Inferior parietal cortex (tissue), 1 donor: ENCODE measurements at regions not wholly inside any gene's neighbourhood (a gene's known extent, or its start where the extent isn't known, plus 50 kb on each side); places are given as distances from the start of the nearest gene placed in this dataset.

Experiments
- DNase-seq: peaks from one replicate; pipeline ENCODE4 v3.0.0-alpha.2; 2016; ENCODE audit errors: extremely low spot score

DNA sequence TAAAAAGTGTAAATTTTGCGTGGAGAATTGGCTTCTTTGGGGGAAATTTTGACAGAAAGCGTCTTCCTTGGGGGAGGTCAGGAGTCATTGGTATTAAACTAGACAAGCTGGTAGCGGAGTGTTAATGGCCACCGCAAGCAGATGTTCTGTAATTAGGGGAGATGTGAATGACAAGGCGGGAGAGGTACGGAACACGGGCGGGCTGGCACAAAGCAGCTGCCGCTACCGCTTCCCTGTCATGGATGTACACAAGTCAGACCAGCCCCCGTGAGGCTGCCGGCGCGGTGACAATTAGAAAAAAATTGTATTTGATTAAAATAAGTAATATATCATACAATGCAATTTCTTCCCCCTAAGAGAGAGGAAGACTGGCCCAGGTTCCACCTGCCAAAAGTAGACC, 501.6 kb downstream of the VRK1 start:
- DNase-seq = no peak

DNA sequence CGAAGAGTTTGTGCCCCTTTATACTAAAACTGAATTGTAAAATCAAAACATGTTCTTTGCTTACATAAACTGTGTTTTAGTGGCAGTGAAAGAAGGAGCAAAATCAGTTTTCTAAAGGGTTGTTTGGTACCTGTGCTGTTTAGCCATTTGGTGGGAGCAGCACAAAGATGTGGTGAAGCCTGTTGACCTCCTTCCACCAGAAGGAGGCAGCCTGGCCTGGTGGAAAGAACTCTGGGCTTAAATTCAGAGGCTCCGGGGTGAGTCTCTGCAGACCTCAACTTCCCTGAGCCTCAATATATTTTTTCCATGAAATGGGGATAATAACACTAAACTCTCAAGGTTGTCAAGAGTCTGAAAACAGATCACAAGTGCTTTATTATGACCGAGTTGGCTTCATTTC, 502.5 kb downstream of the VRK1 start:
- no peak for DNase-seq

DNA sequence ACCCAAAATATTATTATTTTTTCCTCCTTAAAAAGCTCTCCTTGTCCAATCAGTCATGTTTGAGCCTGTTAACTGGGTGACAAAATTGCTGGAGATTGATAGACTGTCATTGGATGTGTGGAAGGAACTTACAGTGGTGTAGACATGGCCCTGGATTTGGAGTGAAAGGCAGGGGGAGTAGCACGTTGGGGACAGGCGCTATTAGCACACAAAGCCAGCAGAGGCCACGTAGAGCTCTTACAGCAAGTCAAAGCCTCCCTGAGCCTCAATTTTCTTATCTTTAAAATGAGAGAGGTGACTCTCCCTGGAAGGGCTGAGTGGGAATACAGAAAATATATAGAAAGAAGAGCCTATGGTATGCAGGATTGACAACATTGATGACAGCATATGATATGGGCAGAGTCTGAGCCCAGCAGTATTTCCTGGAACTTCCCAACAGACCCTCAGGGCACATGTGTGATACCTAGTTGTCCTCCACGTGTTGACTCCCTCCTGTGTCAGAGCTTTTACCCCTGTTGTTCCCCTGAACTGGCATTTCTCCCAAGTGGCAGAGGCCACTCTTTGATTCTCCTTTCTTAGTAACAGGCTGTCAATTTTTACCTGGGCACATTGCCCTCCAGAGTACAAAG, 504.9 kb downstream of the VRK1 start:
- no peak for DNase-seq

DNA sequence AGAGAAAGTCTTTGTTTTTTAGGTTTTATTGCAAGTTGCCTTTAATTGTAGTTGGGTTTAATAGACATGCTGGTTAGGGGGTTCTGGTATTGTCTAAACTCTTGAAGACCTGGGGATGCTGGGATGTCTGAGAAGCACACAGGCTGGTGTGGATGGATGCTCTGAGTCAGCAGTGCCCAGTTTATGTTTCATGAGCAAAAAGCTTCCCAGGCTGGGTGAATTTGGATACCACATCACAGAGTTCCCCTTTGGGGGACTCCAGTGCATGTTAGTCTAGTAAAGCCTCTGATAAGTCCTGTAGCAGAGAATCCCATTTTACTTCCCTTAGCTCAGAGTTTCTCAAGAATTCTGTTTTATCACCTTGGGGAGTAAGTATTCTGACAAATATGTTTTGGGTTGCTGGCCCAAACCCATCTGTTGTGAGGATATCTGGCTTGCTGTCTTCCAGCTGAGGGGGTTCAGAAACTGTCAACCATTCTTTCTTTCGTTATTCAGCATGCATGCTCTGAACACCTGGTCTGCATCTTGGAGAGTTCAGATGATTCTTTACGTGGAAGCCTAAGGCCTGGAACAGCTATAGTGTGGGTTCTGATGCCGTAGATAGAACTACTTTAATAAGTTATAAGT, 509.1 kb downstream of the VRK1 start:
- no peak for DNase-seq

DNA sequence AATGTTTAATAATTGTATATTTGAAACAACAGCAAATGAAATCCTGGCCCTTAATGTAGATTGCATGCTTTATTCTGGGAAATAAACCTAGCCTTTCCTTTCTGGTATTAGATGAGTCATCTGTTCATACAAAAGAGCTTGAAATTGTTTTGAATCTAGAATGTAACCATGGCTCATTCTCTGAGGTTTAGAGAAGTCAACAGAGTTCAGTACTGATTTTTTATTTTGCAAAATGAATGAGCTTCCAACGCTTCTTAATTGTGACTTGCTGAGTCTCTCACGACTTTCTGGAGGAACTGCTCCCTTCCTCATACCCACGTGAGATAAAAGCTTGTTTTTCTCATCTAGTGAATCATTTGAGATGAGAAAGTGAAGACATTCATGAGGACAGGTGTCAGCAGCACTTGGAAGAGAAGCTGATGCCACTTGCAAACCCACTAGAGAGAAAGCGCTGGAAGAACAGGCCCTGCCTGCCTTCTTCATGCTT, 509.6 kb downstream of the VRK1 start:
- no peak for DNase-seq

DNA sequence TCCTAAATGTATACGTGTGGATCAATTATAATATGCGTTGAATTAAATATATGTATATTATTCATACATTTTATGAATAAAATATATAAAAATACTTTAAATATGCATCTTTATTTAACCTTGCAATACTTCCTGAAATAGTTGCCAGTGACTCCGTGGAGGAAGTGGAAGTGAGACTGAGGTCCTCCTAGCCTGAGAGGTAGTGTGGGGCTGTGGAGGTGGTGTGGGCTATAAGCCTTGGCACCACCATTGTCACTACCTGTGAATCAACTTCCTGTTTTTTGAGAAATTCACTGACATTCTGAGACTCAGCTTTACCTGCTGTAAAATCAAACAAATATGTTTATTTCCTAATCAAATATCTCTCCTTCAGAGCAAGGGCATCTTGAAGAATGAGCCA, 514.2 kb downstream of the VRK1 start:
- no peak for DNase-seq

DNA sequence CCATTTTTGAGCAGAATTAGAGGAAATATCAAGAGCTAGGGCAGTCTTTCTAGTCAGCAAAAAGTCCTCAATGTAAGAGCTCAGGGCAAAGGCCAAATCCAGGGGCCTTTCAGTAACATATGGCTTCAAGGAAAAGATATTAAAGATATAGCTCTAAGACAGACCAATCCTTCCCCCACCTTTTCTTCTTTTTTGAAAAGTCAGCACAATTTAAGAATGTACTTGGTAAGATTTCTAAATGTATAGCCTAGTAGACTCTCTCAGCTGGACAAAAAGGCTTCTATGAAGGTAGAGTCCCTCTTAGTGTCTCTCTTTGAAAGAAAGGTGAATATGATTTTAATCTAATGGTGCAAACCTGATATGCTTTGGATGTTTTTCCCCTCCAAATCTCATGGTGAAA, 515.7 kb downstream of the VRK1 start:
- no peak for DNase-seq

DNA sequence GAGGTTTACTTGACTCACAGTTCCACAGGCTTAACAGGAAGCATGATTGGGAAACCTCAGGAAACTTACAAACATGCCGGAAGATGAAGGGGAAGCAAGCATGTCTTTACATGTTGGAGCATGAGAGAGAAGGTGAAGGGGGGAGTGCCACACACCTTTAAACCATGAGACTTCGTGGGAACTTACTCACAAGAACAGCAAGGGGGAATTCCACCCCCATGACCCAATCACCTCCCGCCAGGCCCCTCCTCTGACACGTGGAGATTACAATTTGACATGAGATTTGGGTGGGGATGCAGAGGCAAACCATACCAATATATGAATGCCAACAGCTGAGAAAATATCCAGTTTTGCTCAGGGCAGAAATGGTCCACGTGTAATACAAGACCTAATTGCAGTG, 518.6 kb downstream of the VRK1 start:
- no peak for DNase-seq

DNA sequence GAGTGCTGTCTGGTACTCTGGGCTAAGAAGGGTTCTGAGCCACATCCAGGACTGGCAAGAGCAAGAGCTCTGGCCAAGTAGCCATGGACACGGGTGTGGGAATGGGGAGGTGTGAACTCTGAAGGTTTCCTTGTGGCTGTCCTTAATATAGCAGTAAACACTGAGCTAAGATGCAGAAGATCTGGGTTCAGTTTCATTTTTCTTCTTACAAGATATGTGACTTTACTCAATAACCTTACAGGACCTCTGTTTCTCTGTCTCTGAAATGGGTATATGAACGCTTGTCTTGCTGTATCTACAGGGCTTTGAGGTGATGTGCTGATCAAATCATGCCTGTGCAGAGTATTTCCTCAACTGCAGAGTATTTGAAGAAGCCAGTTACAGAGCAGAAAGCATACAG, 521.2 kb downstream of the VRK1 start:
- no peak for DNase-seq

DNA sequence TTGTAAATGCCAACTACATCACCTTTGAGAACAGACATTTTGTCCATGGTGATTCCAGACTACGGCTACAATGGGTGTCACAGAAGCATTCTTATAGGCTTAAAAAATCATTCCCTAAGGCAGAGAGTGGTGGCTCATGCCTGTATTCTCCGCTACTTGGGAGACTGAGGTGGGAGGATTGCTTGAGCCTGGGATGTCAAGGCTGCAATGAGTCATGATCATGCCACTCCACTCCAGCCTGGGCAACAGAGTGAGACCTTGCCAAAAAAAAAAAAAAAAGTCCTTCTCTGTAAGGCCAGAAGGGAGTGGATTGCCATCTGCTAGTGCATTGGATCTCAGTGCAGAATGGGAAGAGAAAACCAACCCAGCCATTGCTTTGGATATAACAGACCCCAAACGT, 522.5 kb downstream of the VRK1 start:
- DNase-seq = no peak

DNA sequence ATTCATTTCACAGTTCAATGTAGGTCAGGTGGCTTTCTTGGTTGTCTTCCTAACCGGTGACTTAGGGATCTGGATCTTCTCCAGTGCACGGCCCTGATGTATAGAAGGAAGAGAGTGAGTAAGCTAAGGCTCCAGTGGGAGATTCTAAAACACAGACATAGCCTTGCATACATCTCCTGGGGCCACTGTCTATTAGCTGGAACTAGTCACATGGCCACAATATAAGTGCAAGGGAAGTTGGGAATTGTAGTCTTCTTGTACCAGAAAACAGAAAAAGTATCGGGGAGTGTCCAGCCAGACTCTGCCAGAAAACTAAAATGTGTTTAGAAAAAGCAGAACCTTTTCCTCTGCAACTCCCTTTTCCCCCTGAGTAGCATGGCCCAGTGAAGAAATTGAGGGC, 531.6 kb downstream of the VRK1 start:
- no peak for DNase-seq

DNA sequence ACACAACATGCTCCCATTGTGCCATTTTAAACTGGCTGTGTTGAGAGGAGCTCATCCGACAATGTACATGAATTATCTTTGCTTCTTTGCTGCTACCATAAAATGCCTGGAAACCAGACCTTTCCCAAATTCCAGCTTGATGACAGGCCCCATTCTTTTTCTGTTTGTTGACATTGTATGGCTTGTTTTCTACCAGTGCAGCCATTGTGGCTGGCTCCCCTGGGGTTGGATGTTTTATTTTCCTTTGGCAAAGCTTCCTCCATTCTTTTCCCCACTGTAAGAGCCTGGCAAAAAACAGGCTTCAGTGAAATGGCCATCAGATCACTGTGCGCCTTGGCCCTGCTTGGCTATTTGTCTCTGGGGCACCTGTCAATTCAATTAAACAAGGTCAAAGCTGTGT, 532.5 kb downstream of the VRK1 start:
- DNase-seq = no peak

DNA sequence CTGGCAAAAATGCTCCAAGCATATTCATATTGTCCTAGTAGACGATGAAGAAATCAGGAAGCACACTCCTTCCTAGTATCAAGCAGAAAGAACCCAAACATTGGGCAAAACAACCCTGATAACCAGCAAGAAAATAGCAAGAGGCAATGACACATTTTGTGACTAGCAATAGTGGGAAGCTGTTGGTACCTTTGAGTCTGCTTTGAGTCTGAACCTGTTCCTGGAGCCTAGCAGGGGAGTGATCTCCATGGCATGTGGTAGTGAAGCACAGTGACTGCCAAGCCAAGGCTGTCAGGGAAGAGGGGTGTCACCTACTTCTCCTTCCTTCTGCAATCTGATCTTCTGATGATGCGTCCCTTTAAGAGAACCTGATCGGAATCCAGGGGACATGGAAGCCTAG, 533.9 kb downstream of the VRK1 start:
- DNase-seq = no peak

DNA sequence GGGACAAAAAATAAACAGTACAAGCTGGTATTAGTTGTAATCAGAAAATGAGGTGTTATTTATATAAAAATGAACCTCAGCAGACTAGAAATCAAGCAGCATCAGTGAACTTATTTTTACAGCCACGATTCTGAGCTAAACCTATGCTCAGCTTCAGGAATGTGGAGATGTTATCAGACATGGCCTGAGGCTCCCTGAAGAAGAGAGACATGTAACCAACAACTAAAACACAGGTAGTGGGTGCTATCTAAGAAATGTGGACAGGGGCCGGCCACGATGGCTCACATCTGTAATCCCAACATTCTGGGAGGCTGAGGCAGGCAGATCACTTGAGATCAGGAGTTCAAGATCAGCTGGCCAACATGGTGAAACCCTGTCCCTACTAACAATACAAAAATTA, 534.3 kb downstream of the VRK1 start:
- DNase-seq = no peak

DNA sequence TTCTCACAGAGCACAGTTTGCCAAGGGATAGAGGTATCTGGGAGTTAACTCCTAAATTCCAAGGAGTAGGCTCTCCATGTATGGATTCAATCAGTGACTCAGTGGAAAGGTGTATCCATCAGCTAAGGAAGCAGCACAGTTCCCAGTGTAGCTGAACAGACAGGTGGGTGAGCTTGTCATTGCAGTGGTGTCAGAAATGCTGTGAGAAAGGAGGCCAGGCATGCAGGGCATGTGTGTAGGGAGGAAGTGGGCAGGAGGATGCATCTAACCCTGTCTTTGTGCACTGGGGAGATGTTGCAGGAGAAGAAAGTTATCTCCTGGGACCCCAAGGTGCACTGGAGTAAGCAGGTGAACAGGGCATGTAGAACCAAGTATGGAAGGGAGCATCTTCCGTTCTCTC, 539.0 kb downstream of the VRK1 start:
- DNase-seq = no peak

DNA sequence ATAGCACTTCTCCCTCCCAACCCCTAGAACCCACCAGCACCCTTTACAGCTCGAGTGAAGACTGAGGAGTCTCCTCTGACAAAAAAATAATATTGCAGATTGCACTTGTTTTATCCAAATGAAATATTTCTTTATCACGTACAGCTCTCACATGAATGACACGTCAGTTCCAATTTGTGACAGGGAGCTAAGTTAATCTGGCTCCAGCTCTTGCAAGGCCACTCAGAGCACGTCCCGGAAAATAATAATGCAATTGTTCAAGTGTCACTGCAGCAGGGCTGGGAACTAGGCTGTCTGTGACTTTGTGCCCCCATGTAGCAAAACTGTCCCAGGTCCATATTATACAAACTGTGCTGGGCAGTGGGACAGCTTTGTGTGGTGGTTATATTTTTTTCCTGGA, 539.6 kb downstream of the VRK1 start:
- DNase-seq = peak; percentile 17

DNA sequence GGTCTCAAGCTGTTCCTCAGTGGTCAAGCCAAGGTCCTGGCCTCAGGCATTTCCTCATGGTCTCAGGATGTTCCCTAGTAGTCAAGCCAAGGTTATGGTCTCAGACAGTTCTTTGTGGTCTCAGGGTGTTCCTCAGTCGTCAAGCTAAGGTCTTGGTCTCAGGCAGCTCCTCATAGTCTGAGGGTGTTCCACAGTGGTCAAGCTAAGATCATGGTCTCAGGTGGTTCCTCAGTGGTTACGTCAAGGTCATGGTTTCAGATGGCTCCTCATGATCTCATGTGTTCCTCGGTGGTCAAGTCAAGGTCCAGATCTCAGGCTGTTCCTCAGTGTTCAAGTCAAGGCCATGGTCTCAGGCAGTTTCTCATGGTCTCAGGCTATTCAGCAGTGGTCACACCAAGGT, 540.1 kb downstream of the VRK1 start:
- DNase-seq = no peak

DNA sequence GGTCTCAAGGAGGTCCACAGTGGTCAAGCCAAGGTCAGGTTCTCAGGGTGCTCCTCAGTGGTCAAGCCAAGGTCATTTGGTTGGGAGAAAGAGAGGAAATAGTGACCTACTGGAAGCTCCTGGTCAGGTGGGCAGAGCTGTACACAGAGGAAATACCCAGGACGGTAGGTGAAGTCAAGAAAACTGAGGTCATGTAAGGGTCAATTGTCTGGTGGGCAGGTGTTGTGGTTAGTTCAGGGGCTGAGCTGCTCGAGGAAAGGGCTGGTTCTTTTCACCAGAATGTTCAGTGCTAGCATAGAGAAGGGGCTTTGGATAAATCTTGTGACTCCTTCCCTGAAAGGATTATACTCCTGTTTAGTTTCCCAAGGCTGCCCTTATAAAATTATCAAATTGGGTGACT, 540.5 kb downstream of the VRK1 start:
- DNase-seq = no peak

DNA sequence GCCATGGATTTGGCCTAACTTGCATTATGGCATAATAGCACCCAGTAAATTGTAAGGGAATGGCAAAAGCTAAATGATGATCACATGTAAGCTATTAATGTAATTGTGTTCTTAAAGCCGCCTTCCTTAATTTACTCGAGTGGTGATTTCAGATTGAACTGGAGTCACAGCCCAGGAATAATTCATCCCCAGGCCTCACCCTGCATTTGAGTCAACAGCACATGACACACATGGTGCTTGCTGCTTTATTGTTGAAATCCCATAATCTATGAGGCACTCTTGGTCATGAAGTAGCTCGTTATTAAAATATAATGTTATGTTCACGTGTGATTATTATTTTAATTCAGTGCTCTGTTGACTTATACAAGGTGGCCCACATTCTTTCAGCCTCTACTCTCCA, 547.5 kb downstream of the VRK1 start:
- DNase-seq = no peak

DNA sequence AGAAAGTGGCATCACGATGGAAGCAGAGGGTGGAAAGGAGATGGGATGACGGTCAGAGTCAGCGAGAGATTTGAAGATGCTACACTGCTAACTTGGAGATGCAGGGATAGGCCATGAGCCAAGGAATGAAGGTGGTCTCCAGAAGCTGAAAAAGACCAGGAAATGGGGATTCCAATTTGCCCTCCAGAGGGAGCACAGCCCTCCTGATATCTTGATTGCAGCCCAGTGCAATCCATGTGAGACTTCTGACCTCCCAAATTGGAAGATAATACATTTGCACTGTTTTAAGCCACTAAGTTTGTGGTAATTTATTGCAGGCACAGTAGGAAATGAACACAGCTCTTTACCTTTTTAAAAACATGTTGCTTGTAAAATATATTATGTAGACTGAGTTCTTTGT, 549.5 kb downstream of the VRK1 start:
- no peak for DNase-seq

DNA sequence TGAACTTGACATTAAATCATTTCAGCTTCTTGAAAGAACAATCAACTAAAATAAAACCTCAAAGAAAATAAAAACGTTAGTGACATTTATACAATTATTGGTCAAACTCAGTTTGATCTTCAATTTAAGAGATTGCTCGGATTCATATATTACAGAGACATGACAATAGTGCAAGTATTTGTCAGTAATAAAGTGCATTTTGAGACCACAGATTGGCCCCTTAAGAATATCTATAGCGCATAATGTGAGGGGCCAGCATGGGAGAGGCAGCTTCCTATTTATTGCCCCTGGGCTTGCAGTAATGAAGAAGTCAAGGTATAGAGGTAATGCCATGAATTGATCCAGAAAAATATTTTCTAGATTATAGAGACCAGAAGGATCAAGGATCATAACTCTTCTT, 552.3 kb downstream of the VRK1 start:
- no peak for DNase-seq

DNA sequence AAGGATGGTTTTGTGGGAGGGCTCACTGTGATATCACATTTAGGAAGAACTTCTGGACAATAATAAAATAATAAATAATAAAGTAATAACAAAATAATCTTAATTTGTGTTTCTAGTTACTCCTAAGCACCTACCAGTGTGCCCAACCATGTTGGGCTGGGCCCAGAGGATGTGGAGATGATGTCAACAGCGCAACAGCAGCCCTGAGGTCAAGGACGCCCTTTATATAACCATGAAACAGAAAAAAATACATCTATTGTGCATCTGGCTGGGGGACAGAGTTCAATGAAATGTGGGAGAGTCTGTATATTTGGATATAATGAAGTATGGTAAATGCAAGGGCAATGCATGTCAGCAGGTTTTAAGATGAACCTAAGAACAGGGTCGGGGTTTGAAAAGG, 552.8 kb downstream of the VRK1 start:
- DNase-seq = no peak

DNA sequence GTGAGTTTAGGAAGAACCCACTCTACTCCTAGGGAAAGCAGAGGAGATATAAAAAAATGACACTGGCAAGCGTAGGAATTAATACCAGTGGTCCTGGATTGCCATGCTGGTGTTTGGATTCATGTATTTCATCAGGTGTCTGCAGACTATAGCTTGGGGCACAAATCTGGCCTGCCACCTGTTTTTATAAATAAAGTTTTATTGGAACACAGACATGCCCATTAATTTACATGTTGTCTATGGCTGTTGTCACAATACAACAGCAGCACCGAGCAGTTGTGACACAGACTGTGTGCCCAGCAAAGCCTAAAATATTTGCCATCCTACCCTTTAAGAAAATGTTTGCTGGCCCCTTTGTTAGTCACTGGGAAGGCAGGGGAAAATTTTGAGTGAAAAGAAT, 553.2 kb downstream of the VRK1 start:
- DNase-seq = no peak
